ENCODE measurements at regions not wholly inside any gene's neighbourhood (a gene's known extent, or its start where the extent isn't known, plus 50 kb on each side); places are given as distances from the start of the nearest gene placed in this dataset.

GRCh38 chr5:155815248-155815647 lies 511.7 kb upstream of the SGCD start:
- H3K4me3 ChIP-seq (replicated peaks in 1 of 3; ENCODE audit: insufficient read depth in 1 of 3, low read depth in 1 of 3, low read length in 3 of 3), result no peak overlapping the region
- H3K4me1 ChIP-seq (ENCODE audit: control insufficient read depth, extremely low read depth, insufficient read depth, low read length), result no peaks in the 10 kb centered on the region
- POLR2A ChIA-PET, result no interaction called here
- CTCF ChIA-PET, result no interaction called here
- DNase-seq (ENCODE audit: low read depth, low spot score) (no peak), FAIRE-seq (no peak)
- no peaks in the 10 kb centered on the region for H3K27me3 ChIP-seq (ENCODE audit: control insufficient read depth in 2 of 2, insufficient read depth in 2 of 2, low read length in 2 of 2)
- intact Hi-C loops (cut with micrococcal nuclease) (no loop called here), dilution Hi-C loops (cut with MboI; ENCODE audit: extremely low pct_ligation_motif_present, low sequenced_read_pairs) (no loop called here)
- H4K20me1 ChIP-seq (replicated peaks; ENCODE audit: control insufficient read depth, extremely low read depth, insufficient read depth, low read length), result no peaks in the 10 kb centered on the region
- TF ChIP-seq MYC (IDR thresholded peaks at IDR 0.05; ENCODE audit: low read depth, low read length), result no peak
- no peak for TF ChIP-seq POLR2A (IDR thresholded peaks at IDR 0.05; ENCODE audit: low read depth, low read length)
- TF ChIP-seq, protein P1, sequence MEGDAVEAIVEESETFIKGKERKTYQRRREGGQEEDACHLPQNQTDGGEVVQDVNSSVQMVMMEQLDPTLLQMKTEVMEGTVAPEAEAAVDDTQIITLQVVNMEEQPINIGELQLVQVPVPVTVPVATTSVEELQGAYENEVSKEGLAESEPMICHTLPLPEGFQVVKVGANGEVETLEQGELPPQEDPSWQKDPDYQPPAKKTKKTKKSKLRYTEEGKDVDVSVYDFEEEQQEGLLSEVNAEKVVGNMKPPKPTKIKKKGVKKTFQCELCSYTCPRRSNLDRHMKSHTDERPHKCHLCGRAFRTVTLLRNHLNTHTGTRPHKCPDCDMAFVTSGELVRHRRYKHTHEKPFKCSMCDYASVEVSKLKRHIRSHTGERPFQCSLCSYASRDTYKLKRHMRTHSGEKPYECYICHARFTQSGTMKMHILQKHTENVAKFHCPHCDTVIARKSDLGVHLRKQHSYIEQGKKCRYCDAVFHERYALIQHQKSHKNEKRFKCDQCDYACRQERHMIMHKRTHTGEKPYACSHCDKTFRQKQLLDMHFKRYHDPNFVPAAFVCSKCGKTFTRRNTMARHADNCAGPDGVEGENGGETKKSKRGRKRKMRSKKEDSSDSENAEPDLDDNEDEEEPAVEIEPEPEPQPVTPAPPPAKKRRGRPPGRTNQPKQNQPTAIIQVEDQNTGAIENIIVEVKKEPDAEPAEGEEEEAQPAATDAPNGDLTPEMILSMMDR (IDR thresholded peaks at IDR 0.05; ENCODE audit: extremely low read depth in 1 of 2, insufficient read depth in 1 of 2, low read depth in 1 of 2, low read length in 2 of 2), result no peak
- TF ChIP-seq JUN (IDR thresholded peaks at IDR 0.05; ENCODE audit: borderline replicate concordance, insufficient read depth, insufficient read length, low read depth), result no peak
- no peak for TF ChIP-seq FOS (IDR thresholded peaks at IDR 0.05; ENCODE audit: borderline replicate concordance, insufficient read depth, low read length)
- TF ChIP-seq GATA2 (IDR thresholded peaks at IDR 0.05; ENCODE audit: insufficient read depth, insufficient read length, low read depth, low read length), result no peak
- no peak for TF ChIP-seq POLR2AphosphoS5 (IDR thresholded peaks at IDR 0.05; ENCODE audit: insufficient read depth, low read depth, low read length)
- no peak for TF ChIP-seq EZH2 (IDR thresholded peaks at IDR 0.05; ENCODE audit: borderline replicate concordance, low read depth, low read length, severe bottlenecking)
- TF ChIP-seq, protein P2, sequence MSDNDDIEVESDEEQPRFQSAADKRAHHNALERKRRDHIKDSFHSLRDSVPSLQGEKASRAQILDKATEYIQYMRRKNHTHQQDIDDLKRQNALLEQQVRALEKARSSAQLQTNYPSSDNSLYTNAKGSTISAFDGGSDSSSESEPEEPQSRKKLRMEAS (IDR thresholded peaks at IDR 0.05; ENCODE audit: insufficient read depth, insufficient read length), result no peak
- H3K9ac ChIP-seq (replicated peaks; ENCODE audit: extremely low read depth, insufficient read depth, low read length), result no peak overlapping the region
- H3K79me2 ChIP-seq (ENCODE audit: control insufficient read depth, insufficient read depth, low read length), result no peaks in the 10 kb centered on the region
- H3K4me2 ChIP-seq (ENCODE audit: insufficient read depth, low read length), result no peak overlapping the region
- H2AFZ ChIP-seq (ENCODE audit: low read depth, low read length), result no peak overlapping the region
- H3K36me3 ChIP-seq (ENCODE audit: control insufficient read depth in 2 of 2, extremely low read depth in 1 of 2, insufficient read depth in 2 of 2, low read length in 2 of 2), result no peaks in the 10 kb centered on the region
- BruUV-seq (replicated peaks), result no TSS peak
- H3K27ac ChIP-seq (ENCODE audit: insufficient read depth, low read depth, low read length), result no peak overlapping the region
- peaks cover 2% of the 10 kb centered on the region for H3K9me3 ChIP-seq (replicated peaks; ENCODE audit: control insufficient read depth, insufficient read depth, low read length)
- no peaks in the 10 kb centered on the region for H3K9me1 ChIP-seq (replicated peaks; ENCODE audit: control insufficient read depth, extremely low read depth, insufficient read depth, low read length)

Measured in endothelial cell of umbilical vein (primary cell).